GM12891 (cell line): ENCODE measurements at regions not wholly inside any gene's neighbourhood (a gene's known extent, or its start where the extent isn't known, plus 50 kb on each side); places are given as distances from the start of the nearest gene placed in this dataset.

Experiments used
- POLR2A ChIP-seq: IDR thresholded peaks from 2 replicates; pipeline ENCODE4 v1.6.1; 2011; ENCODE audit warnings: low read depth, low read length, control low read depth
- POLR2AphosphoS5 ChIP-seq: IDR thresholded peaks from 2 replicates; pipeline ENCODE4 v1.6.1; 2011; ENCODE audit warnings: low read depth, low read length, control low read depth
- TAF1 ChIP-seq: IDR thresholded peaks from 2 replicates; pipeline ENCODE4 v1.6.1; 2011; ENCODE audit warnings: low read depth, low read length, control low read depth

DNA sequence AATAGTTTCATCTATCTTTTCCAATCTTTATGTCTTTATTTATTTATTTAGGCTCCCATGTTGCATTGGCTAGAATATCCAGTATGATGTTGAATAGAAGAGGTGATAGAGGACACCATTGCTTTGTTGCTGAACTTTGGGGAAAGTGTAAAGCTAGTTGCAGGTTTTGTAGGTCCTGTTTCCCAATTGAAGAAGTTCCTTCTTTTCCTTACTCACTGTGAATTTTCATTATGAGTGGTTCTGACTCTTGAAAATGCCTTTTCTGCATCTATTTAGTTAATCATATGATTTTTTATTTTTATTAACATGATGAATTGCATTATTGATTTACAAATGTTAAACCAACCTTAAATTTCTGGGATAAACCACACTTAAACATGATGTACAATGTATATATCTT lies 58.9 kb upstream of the NR3C1 start:
- no peak for TF ChIP-seq POLR2A
- TF ChIP-seq POLR2AphosphoS5 = no peak
- no peak for TF ChIP-seq TAF1
